DND-41 (cell line): ENCODE measurements at regions not wholly inside any gene's neighbourhood (a gene's known extent, or its start where the extent isn't known, plus 50 kb on each side); places are given as distances from the start of the nearest gene placed in this dataset.

Experiments used
- CTCF ChIP-seq: IDR thresholded peaks from 2 replicates; pipeline ENCODE4 v1.5.1; 2012; ENCODE audit warnings: borderline replicate concordance, low read length, moderate library complexity, mild to moderate bottlenecking; ENCODE audit not compliant: poor library complexity, severe bottlenecking; ENCODE audit errors: extremely low read depth
- EZH2 ChIP-seq: IDR thresholded peaks from 3 replicates; pipeline ENCODE4 v1.6.1; 2012; ENCODE audit warnings: borderline replicate concordance, low read depth, mild to moderate bottlenecking, moderate library complexity, low read length, inconsistent platforms; ENCODE audit not compliant: severe bottlenecking

GRCh38 chr18:73900106-73900835 lies 247.4 kb downstream of the FBXO15 start:
- TF ChIP-seq CTCF (no peak), EZH2 (no peak)
